Fibroblast of lung (primary cell): ENCODE measurements at regions not wholly inside any gene's neighbourhood (a gene's known extent, or its start where the extent isn't known, plus 50 kb on each side); places are given as distances from the start of the nearest gene placed in this dataset.

Source experiments
- CTCF ChIP-seq, 2 donors: IDR thresholded peaks in 1 of 2; conservative IDR thresholded peaks in 1 of 2; 1 replicate in 1 of 2; 2 replicates in 1 of 2; pipeline ENCODE4 v1.5.1; 2011 to 2012; ENCODE audit warnings: low read length in 2 of 2, control low read depth in 1 of 2, inconsistent platforms in 1 of 2, low read depth in 1 of 2, mild to moderate bottlenecking in 1 of 2
- EZH2 ChIP-seq: IDR thresholded peaks from 2 replicates; pipeline ENCODE4 v1.5.1; 2012; ENCODE audit warnings: low read length, control low read depth, mild to moderate bottlenecking; ENCODE audit errors: missing control alignments

GRCh38 chr20:23233341-23233740 lies 117.2 kb upstream of the NXT1 start:
- TF ChIP-seq CTCF (conservative IDR thresholded peaks at IDR 0.05 in 1 of 2, IDR thresholded peaks at IDR 0.05 in 1 of 2; ENCODE audit: low read depth in 1 of 2, low read length in 2 of 2) (no peak), EZH2 (no peak)
